ENCODE measurements at regions not wholly inside any gene's neighbourhood (a gene's known extent, or its start where the extent isn't known, plus 50 kb on each side); places are given as distances from the start of the nearest gene placed in this dataset.
A peak's percentile ranks its signal among the peaks of the same experiment; 100 is the strongest.

DNA sequence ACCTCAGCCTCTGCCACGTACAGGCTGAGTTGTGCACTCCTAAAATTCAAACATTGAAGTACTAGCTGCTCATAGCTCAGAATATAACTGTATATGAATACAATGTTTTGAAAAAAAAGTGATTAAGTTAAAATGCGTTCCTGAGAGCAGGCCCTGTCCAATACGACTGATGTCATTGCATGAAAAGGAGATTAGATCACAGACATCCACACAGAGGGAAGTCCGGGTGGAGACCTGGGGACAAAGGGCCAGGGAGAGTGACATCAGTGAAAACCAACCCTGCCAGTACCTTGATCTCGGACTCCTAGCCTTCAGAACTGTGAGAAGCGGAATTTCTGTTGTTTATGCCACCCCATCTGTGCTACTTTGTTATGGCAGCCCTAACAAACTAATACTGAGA lies 311.4 kb upstream of the NR2F2 start:
- DNase-seq (ENCODE audit: low spot score) = no peak

DNA sequence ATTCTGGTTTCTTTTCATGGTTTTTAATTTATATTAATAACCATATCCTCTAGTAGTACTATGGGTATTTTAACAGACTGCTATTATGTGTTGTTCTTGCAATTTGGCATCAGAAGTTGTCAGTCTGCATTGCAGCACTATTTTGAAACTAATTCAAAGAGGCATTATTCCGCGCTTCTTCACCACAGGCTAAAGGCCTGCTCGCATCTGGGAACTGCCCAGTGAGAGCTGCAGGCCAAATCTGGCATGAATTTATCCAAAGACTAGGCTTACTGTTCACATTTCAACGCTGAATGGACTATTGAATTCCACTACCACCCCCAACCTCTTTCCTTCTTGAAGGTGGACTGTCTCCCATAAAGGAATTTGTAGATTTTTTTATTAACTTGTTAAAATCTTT lies 310.4 kb upstream of the NR2F2 start:
- DNase-seq (ENCODE audit: low spot score) = no peak

DNA sequence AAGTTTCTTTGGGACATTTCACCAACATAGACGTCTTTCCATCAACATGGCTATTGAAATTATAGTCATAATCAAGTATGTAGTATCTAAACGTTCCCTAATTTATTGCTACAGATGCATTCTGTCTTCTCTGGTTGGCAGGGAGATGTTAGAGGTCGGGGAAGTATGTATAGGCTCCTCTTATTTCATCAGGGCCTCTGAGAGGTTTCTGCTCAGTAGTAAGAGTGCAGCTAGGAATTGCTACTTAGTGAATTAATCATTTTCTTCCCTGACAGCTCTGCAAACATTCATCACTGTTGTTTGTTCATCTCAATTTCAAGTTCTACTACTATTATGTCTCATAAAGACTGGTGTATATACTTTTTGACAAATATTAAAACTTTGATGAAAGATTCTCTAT lies 309.7 kb upstream of the NR2F2 start:
- no peak for DNase-seq (ENCODE audit: low spot score)

DNA sequence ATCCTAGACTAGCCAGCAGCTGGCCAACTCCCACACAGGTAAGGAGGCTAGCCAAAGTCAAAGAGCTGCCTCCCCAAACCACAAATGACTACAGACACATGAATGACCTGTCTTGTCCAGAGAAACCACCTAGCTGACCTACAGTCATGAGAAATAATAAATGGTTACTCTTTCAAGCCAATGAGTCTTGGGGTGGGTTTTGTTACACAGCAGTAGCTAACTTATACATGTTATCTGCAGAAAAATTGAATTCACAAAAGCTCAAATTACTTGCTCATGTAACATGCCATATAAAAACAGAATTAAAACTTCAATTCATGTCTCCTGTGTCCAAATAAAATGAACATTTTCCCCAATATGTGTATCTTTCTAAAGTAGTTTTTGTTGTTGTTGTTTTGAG lies 307.4 kb upstream of the NR2F2 start:
- no peak for DNase-seq (ENCODE audit: low spot score)

DNA sequence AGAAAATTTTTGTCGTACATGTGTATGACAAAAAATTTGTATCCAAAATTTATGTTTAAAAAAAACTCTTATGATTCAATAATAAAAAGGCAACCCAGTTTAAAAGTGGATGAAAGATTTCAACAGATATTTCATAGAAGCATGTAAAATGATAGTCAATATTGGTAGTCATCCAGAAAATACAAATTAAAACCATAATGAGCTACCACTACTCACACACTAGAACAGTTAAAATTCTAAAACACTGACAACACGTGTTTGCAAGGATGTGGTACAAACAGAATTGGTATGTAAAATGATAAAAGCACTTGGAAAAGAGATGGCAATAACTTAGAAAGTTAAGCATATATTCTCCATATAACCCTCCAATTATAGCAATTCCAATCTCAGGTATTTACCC lies 303.0 kb upstream of the NR2F2 start:
- no peak for DNase-seq (ENCODE audit: low spot score)

DNA sequence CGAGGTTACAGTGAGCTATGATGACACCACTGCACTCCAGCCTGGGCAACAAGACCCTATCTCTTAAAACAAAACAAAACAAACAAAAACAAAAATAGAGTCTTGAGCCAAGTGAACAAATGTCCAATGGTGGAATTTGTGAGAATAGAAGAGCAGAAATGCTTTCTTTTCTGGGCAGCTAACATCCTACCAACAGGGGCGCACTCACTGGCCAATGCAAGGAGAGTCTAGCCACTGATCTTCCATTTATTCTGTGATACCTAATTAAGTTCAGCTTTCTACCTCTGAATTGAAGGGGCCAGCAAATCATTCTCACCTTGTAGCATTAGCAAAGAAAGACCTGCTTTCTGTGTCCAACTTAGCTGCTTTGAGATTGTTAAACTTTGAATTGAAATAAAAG lies 301.9 kb upstream of the NR2F2 start:
- DNase-seq (ENCODE audit: low spot score) = no peak

DNA sequence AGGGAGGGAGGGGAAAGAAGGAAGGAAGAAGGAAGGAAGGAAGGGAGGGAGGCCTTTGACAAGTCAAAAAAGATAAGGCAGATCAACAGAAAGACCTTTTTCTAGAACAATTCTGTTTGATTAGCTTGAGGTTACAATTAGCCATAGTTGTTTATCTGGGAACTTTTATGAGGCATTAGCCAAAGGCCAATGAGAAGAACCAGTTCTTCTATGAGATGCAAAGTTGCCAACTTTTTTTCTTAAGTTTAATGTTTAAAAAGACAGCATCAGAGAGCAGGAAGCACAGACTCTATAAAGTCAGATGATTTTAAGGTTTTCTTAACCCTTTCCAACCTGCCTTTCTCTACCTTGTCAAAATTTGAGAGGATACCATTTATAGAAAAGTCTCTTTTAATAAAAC lies 301.3 kb upstream of the NR2F2 start:
- no peak for DNase-seq (ENCODE audit: low spot score)

DNA sequence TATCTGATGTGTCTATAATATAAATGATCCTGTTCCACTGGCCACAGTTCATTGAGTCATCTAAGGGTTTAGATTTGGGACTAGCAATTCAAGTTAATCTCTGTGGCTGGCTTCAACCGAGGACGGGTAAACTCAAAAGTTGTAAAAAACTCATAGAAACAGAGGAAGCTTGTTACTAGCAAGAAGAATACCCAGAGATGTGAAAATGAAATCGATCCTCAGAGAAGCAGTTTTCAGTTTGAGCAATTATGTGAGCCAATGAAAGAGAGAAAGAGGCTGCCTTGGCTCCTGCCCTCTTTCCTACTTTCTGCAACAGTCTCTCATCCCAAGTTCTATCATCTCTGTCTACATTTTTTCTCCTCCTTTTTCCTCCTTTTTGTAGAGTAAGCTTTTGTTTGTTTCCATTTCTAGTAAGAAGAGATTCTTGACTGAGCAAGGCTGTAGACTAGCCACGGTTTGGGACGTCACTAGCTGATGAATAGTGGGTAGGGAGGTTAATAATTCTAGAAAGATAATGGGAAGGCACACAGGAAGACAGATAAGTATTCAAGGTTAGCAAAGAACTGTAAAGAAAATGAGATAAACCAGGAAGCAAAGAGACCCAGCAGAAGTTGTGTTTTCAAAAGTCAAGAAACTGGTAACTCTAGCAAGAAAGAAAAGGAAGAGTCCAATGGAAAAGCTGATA lies 298.9 kb upstream of the NR2F2 start:
- peak; percentile 12 for DNase-seq (ENCODE audit: low spot score)

DNA sequence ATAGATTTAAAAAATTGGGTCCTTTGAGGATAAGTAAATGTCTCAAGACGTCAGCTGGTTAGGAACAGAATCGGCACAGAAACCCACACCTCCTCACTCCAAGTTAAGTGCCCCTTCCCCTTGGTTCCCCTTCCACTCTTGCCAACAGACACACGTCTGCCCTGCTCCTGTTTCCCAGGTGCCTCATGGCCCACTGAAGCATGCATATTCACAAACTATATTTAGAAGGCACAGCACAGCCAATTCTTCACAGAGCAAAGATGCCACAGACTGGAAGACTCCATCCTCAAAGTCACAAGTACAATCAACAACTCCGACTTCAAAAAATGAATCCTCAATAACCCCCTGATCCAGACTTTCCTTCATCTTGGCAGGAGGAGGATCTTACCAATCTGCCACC lies 295.4 kb upstream of the NR2F2 start:
- no peak for DNase-seq (ENCODE audit: low spot score)

DNA sequence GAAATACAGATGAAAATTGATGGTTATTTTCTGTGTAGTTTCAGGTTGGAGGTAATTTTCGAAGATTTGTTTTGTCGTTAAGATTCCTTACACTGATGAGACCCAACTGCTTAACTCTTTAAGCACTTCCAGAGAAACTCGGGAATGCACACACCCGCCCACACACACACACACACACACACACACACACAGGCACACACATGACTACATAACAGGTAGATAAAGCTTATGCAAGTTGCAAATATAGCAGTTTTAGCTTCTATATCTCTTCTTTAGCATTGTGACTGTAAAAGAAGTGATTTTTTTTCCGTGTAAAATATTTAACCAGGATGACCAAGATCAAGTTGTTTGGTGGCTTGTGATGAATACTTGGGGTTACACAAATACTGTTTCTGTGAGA lies 294.9 kb upstream of the NR2F2 start:
- no peak for DNase-seq (ENCODE audit: low spot score)

DNA sequence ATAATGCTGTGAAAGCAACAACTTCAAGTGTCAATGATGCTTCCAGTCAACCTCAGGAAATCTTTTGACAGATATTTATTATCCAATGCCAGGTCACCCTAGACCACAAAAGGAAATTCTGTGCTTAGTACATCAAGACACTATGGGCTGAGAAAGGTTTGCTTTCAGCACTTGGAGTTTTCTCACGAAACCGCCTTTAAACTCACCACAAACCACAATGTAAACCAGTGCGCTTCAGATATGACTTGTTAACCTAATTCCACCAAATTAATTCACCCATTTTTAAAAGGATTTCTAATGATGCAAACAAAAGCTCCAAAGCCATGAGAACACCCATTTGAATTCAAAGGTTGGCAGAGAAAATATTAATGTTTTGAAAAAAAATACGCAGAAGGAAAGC lies 292.9 kb upstream of the NR2F2 start:
- no peak for DNase-seq (ENCODE audit: low spot score)

DNA sequence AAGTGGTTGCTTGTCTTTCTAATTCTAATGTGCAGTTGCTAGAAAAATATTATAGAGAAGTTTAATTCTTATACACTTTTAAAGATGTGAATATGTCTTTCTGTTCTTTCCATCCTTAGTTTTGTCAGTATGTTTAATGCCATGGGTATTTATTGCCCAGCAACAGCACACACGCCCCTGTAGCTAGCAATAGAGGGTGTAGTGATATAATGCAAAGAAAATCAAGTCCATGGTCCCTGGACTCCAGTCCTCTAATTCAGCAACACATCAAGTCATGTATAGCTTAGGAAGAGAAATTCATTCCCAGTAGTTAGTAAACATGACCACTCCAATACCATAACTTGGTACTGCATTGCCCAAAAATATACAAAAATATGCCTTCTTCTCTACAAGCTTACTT lies 292.4 kb upstream of the NR2F2 start:
- no peak for DNase-seq (ENCODE audit: low spot score)

DNA sequence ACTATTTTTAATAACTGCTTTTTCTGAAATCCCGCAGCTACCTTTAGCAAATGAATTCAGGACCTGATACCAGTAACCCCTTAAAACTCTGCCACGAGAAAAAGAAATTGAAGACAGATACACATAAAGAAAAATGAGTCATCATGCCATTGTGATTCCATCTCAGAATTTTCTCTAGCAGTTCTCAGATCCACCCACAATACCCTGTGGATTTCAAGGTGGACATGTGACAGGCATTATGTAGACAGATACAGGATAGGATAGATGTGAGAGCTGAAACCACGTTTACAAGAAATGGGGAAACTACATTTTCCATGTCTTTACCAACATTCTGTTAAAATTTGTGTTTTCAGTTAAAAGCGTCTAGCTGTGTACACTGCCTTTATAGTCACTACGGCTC lies 291.9 kb upstream of the NR2F2 start:
- DNase-seq (ENCODE audit: low spot score) = no peak

DNA sequence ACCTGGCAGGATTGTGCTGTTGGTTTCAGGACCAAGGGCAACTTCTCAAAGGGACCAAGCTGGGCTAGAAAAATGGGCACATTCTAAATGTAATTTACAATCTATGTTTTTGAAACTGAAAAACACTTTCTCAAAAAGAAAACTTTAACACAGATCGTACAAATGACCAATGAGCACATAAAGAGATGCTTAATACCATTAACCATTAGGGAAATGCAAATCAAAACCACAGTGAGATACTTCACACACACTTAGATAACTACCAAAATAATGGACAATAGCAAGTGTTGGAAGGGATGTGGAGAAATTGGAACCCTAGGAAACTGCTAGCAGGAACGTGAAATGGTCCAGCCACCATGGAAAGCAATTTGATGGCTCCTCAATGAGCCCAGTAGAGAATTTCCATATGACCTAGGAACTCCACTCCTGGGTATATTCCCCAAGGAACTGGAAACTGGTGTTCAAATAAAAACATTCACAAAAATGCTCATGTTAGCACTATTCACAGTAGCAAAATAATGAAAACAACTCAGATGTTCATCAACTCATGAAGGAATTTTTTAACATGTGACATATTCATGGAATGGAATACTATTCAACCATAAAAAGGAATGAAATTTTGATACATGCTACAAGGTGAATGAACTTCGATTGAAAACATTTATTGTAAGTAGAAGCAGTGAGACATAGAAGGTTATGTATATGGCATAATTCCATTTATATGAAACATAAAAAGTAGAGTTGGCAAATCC lies 288.3 kb upstream of the NR2F2 start:
- DNase-seq (ENCODE audit: low spot score) = no peak

DNA sequence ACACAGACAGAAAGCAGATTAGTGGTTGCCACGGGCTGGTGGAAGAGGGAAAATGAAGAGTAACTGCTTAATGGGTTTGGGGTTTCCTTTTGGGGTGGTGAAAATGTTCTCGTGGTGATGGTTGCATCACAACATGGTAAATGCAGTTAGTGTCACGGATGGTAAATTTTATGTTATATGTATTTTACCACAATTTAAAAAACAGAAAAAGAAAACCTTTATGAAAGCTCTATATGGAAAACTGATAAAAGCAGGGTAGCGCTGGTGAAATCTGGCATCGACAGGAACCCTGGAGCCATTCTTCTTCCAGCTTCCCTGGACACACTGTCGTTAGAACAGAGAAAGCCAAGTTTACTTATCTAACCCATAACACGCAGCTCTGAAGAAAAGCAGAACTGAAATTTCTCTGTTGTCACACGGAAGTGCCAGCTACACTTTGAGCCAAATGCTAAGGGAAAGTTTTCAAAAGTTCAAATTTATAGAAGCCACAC lies 287.7 kb upstream of the NR2F2 start:
- DNase-seq (ENCODE audit: low spot score) = no peak

DNA sequence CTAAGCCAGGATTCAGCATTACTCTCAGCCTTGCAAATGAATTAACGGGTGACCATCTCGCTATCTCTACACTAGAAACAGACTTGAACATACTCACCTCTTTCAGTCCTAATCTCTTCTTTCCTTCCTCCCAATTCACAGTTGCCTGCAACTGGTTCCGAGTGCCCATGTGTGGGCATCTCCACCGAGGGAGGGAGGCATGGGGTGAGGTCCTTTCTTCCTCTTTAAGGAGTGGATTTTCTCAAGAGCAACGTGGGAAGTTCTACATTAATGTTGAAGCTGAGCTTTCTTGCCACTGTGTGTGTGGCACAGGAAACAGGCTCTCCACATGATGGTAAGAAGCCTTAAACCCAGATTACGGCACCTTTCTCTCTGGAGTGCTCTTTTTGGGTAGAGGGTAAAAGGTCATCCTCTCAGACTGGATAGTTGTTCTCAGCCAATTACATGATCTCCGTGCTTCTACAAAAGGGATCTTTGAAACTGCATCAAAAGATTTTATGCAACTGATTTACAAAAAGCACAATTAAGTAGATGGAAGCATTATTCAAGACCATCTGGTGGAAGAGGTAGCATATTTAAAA lies 286.8 kb upstream of the NR2F2 start:
- DNase-seq (ENCODE audit: low spot score) = no peak

DNA sequence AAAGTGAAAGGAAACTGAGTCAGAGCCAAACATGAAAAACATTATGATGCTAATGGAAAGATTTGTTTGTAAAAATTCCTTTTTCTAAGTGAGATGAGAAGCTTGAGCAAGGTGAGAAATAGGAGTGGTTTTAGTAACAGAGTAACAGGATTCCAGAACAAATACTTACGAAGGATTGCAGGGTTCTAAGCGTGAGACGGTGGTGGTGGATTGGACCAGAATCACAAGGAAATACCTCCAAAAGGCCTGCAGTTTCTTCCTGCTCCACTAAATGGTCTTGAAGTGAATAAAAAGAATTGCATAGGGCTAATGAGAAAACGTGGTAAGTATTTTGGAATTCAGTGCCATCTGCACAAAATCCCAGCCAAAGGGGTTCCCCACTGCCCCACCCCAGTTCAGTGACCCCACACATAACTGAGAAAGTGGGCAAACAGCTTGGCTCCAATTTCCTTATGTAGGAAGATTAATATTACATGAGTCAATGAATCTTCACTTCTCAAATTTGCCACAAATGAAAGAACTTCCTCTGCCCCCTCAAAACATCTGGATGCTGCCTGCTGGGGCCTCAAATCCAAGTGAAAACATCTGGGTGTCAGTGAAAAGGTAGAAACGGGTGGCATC lies 283.8 kb upstream of the NR2F2 start:
- no peak for DNase-seq (ENCODE audit: low spot score)

DNA sequence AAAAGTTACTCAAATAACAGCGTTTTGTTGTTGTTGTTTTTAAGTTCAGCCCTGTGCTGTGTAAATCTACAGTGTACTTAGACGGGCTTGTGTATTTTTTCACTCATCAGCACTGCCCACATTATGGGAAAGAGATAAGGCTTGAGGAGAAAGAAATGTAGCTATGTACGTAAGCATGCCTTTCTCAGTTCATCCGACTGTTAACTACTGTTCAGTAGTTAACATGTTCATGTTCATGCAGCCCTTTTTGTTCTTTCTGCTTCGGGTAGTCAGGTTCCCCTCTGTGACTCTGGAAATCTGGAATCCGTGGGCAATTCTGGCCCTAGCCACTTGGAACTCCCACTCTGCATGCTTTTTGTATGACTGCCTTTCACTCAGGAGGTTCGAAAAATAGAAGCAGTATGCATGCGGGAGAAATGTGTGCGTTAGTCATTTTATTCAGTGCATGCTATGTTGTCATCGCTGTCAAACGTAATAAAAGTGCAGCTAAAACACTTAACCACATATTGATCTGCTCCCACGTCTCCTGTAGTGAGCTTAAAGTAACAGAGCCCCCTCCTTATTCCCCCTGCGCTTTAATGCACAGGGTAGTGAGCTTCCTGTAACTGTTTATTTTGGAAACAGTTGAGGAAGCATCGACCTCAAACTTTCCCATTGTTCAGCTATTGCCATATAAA lies 283.1 kb upstream of the NR2F2 start:
- peak; percentile 59 for DNase-seq (ENCODE audit: low spot score)

DNA sequence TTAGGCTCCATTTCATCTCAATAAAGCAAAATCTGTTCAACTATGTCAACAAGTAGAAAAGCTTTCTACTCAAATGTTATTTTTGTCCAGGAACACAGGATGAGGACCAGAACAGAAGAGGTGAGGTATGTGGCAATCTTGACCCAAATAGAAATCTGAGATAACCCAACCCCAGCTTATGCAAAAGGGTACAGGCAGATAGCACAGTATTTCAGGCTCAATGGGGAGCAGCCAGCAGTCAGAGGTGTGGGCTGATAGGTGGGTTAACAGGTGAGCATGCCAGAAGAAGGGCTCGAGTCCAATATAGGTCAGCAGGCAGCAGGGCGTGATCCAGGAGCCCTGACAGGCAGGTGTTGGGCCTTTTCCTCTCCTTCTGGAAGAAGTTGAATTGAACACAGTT lies 281.2 kb upstream of the NR2F2 start:
- no peak for DNase-seq (ENCODE audit: low spot score)

DNA sequence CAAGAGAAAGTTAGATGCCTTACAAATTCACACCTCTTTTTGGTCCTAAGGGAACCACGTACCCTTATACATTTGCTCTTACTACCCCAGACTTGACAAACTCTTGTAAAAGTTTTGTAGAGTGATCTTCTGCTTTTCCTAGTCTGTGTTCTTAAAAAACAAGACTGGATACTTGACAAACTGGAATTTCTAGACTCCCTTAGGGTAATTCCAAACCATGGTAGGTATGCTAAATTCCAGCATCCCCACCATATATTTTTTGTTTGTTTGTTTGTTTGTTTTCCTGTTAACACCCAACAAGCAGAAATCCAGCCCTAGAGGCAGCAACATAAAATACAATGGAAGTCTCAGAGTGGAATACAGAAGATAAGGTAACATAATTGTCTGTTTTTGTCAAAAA lies 280.7 kb upstream of the NR2F2 start:
- no peak for DNase-seq (ENCODE audit: low spot score)

DNA sequence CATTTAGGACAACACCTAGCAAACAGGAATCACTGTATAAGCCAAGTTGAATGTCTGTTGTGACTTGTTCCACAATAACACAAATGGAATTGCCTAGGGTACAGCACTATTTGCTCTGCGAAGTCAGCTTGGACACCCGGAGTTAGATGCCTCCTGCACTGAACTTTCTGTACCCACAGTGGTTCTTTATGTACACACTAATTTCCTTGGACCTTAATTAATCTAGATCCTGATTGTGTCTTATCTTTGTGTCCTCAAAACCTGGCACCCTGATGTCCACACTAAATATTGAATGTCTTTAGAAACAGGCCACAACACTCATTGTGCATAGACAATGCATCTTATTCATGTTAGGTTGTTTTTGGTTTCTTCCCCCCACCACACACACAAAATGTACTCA lies 278.9 kb upstream of the NR2F2 start:
- no peak for DNase-seq (ENCODE audit: low spot score)

DNA sequence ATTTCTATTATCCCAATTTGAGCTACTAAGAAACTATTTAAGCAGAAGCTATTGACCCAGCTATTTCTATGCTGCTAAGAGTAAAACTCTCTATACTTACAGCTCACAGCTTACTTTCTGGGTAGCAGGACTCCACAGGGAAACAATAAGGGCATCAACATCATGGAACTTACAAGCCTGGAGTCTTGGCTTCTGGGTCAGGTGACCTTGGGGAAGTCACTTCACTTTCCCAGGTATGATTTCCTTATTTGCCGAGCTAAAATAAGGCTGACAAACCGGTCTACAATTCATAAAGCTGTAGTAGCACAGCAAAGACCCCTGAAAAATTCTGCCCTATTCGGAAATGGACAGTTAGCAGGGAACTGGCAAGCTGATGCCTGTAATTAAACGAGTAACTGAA lies 278.3 kb upstream of the NR2F2 start:
- peak; percentile 10 for DNase-seq (ENCODE audit: low spot score)
